HG02884 (cell line): ENCODE measurements at regions not wholly inside any gene's neighbourhood (a gene's known extent, or its start where the extent isn't known, plus 50 kb on each side); places are given as distances from the start of the nearest gene placed in this dataset.

Experiments used
- ATAC-seq: cut with Tn5 transposase; IDR thresholded peaks from one replicate; pipeline ENCODE4 v1.9.1; 2021; ENCODE audit warnings: mild to moderate bottlenecking, moderate library complexity; ENCODE audit not compliant: unreplicated experiment

- no peak for ATAC-seq
These were observed 231.8 kb downstream of the PIK3R1 start for GRCh38 chr5:68447136-68447929.

GRCh38 chr5:68449380-68449779 is 233.8 kb downstream of the PIK3R1 start:
- ATAC-seq, result no peak

GRCh38 chr5:68450245-68450852 is 234.8 kb downstream of the PIK3R1 start:
- no peak for ATAC-seq

- no peak for ATAC-seq
These were observed 236.7 kb downstream of the PIK3R1 start for GRCh38 chr5:68452286-68452685.

- no peak for ATAC-seq
These were observed 238.6 kb downstream of the PIK3R1 start for GRCh38 chr5:68454172-68454571.

GRCh38 chr5:68454766-68455165 is 239.2 kb downstream of the PIK3R1 start:
- no peak for ATAC-seq

- no peak for ATAC-seq
These were observed 239.7 kb downstream of the PIK3R1 start for GRCh38 chr5:68455216-68455615.

- ATAC-seq, result no peak
These were observed 241.2 kb downstream of the PIK3R1 start for GRCh38 chr5:68456756-68457217.

- no peak for ATAC-seq
These were observed 241.7 kb downstream of the PIK3R1 start for GRCh38 chr5:68457285-68457684.

- ATAC-seq, result no peak
These were observed 243.0 kb downstream of the PIK3R1 start for GRCh38 chr5:68458416-68459021.

- ATAC-seq, result no peak
These were observed 243.7 kb downstream of the PIK3R1 start for GRCh38 chr5:68459093-68459809.

- ATAC-seq, result no peak
These were observed 244.2 kb downstream of the PIK3R1 start for GRCh38 chr5:68459810-68460139.

GRCh38 chr5:68460147-68460798 is 244.7 kb downstream of the PIK3R1 start:
- peak; percentile 47 for ATAC-seq

- ATAC-seq, result no peak
These were observed 248.1 kb downstream of the PIK3R1 start for GRCh38 chr5:68463606-68464005.

- ATAC-seq, result peak; percentile 56
These were observed 248.9 kb downstream of the PIK3R1 start for GRCh38 chr5:68464424-68464823.

GRCh38 chr5:68465133-68465532 is 249.6 kb downstream of the PIK3R1 start:
- ATAC-seq, result no peak

GRCh38 chr5:68465934-68466551 is 250.5 kb downstream of the PIK3R1 start:
- ATAC-seq, result no peak

GRCh38 chr5:68467208-68467607 is 251.7 kb downstream of the PIK3R1 start:
- no peak for ATAC-seq

- ATAC-seq, result no peak
These were observed 252.2 kb downstream of the PIK3R1 start for GRCh38 chr5:68467794-68468193.

GRCh38 chr5:68468322-68468721 is 252.8 kb downstream of the PIK3R1 start:
- ATAC-seq, result no peak
